Stimulated activated CD4-positive, alpha-beta T cell treated with anti-CD3 and anti-CD28 coated beads, TNF-alpha, amount 100 ng/mL, for 48 hours (primary cell): ENCODE measurements at regions not wholly inside any gene's neighbourhood (a gene's known extent, or its start where the extent isn't known, plus 50 kb on each side); places are given as distances from the start of the nearest gene placed in this dataset.

Experiments used
- DNase-seq, 3 donors: peaks; one replicate each; pipeline ENCODE4 v3.0.0-alpha.2; 2020; ENCODE audit warnings: low read depth in 3 of 3

DNA sequence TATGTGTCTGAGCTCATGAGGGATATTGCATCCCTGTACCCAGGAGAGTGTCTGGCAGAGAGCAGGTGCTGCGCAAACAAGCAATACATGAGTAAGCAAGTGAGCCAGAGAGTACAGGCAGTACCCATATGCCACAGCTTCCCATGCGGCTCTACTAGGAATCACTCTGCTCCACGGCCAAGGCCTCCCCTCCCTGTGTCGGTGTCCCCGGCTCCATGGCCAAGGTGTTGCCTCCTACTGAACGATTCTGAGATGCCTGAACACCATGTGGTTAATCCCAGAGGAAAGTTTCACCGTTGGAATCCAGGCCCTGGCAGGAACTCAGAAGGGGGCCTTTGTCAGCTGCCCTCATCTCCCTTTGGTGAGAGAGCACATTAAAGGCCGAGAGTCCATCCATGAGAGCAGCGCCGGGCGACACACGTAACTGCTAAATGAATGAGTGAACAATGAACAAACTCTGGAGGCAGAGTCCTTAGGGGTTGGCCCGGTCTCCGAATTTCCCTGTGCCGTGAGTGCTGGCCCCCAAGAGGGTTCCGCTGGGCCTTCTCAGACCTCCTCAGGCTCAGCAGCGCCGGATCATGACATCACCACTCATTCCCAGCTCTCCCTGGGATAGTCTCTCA is 136.0 kb upstream of the FAM20C start:
- no peak for DNase-seq

DNA sequence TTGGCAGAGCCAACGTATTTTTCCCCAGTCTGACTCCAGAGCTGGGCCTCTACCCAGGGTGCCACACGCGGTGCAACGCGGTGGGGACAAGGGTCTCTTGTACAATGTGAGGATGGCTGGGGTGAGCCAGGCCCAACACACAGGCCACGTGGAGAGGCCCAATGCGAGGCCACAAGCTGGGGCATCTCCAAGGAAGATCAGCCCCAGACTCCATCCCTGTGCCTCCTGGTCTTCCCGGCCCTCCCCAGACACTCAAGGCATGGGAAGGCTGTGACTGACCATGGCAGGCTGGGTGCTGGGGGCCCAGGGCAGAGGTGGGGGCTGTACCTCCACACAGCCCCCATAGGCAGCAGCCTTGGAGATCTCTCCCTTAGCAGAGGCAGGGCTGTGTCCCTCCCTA is 135.3 kb upstream of the FAM20C start:
- no peak for DNase-seq

DNA sequence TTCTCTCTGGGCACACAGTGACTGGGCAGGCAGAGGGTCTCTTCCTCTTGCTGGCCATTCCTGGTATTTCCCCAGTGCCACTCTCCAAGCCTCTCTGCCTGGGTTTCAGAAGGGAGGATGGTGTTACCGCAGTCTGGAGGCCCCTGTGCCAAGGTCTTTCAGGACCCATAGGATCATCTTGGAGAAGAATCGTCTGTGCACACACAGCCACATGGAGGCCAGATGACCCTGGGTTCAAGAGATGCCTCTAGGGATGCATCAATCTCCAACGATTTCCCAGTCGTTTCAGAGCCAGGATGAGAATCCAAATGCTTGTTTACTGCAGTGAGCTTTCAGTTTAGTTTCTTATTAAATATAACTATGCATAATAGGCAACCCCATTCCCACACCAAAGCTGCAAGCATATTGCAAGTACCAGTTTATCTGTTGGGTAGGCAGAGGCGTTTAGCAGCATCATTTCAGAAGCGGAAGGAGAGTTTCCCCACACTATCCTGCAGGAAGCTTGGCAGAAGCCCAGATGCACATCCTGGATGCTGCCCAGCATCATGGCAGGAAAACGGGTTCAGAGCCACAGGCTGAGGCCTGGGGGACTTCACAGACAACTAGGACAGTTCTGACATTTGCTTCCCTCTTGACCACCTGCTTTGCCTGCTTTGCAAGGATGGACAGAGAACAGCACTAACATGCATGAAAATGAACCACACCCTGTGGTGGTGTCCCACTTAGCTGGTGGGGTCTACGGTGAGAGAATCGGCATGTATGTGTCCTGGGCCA is 134.7 kb upstream of the FAM20C start:
- no peak for DNase-seq

- DNase-seq = no peak
Observed at GRCh38 chr7:58316-58715, 134.1 kb upstream of the FAM20C start.

GRCh38 chr7:59079-60016 is 133.0 kb upstream of the FAM20C start:
- DNase-seq = no peak

DNA sequence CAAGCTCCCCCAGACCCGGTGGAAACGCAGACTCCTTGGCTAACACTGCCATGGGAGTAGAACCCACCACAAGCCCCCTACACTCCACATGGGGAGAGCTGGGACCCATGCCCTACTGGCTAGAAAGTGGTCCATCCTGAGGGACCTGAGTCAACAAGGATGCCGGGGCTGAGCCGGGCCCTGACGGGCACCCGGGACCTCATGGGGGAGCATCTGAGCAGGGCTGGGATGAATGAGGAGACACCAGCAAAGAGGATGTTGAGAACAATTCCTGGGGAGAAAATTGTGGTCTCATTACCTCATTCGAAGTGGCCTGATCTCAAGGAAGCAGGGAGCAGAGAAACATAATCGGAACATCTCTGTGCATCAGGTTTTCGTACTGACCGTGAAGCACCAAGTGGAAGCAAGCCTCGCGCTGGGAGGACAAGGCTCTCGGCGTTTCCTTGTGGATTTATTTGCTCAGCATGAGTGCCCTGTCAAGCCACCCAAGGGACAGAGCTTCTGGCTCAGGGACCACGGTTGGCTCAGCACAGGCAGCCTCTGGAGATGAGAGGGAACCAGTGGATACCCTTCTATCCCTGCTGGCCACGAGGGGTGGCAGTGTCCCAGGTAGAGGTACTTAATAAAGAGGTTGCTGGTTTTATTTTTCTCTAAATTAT is 132.2 kb upstream of the FAM20C start:
- no peak for DNase-seq

DNA sequence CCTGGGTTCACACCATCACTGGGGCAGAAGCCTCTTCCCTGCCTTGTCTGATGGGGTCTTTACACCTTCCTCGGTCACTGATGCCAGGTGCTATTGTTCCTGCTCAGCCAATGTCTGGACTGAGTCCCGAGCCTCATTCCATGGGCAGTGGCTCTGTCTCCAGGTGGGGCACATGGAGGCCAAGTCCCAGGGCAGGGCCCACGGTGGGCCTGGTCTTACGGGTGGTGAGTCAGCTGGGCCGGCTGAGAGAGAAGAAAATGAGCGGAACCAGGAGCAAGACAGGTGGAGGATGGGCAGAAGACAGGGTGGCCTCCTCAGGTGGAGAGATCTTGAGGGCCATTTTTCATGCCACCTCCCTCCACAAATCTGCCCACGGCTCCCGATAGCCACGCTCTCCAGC is 131.7 kb upstream of the FAM20C start:
- DNase-seq = no peak

DNA sequence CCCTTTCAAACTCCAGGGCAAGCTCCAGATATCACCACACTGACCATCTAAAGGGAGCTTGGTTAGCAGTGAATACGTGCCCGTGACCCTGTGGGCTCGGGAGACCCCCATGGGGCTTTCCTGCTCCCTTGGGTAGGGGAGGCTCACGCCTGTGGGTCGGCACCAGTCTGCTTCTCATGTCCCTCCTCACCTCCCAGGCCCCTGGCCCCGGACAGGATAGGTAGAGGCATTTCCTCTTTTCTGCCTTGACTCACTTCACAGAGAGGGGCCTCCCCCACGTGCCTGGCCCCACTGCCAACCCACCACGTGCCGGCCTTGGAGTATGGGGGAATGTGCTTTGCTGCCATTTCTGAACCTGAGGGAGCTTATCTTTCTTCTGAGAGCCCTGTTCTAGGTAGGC is 131.3 kb upstream of the FAM20C start:
- no peak for DNase-seq

- DNase-seq = no peak
Observed at GRCh38 chr7:61576-62360, 130.6 kb upstream of the FAM20C start.

GRCh38 chr7:62361-63116 is 129.8 kb upstream of the FAM20C start:
- DNase-seq = no peak

DNA sequence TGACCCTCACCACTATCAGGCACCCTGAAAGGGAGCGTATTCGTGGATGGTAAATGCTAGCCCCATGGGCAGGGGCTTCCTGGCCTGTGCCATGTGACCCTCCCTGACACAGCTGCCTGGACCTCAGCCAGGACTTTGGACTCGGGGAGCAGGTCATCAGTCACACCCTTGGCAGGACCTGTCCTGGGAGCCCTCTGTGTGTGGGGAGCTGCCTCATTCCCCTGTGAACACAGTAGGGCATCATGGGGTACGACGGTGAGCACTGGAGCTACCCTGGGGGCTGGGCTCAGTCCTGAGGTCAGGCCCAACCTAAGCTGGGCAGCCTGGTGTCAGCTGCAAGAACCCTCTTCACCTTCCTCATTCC is 129.3 kb upstream of the FAM20C start:
- DNase-seq = no peak

- no peak for DNase-seq
Observed at GRCh38 chr7:63521-64021, 128.8 kb upstream of the FAM20C start.

DNA sequence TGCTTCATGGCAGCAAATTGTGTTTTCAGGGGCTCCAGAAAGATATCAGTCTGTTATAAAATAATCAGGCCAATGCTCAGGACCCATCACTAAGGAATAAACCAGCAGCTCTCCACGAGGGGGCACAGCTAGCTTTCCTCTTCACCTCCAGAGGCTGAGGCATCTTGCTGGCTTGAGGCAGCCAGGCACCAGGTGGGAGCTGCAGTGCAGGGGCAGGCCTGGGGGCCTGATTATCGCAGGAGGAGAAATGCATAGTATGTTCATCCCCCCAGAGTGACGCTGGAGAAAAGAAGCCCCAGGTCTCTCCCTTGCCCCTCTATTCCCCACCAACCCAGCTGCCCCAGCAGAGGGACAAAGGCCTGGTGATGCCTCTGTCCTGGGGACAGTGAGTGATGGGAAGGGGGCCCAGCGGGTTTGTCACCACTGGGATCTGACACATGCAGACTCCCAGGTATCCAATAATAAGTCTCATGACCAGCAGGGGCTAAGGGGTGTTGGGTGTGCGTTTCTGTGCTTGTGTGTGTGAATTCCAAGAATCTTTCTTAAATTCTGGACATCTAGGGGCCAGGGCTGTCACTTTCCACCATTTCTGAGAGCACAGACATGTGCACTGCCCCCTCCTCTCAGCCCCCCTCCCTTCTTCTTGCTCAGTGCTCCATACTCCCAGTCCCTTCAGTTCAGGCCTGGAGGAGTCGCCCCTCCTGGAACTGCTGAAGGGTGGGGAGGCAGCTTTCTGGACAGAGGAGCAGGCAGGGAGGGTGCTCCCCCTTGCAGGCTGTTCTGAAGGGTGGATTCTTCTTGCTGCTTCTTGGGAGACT is 128.1 kb upstream of the FAM20C start:
- DNase-seq = no peak

- DNase-seq = no peak
Observed at GRCh38 chr7:64916-65341, 127.4 kb upstream of the FAM20C start.

- DNase-seq = no peak
Observed at GRCh38 chr7:65554-65953, 126.8 kb upstream of the FAM20C start.

DNA sequence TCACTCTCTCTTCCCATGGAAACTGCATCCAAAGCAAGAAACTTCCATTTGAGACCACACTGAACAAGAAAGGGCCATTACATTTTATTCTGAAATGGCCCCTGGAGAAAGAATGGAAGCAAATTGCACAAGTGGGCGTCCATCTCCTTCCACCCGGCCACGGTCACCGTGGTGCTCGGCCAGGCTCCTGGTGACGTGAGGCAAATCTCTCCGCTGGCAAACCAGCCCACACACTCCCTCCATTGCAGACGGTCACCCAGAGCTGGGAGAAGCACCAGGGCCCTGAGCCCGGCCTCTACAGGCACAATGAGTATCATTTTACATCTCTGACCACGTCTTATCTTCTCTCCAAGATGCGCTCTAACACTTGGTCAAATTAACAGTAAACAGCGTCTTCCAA is 126.1 kb upstream of the FAM20C start:
- DNase-seq = no peak

GRCh38 chr7:66741-67140 is 125.6 kb upstream of the FAM20C start:
- DNase-seq = no peak

GRCh38 chr7:67661-68395 is 124.5 kb upstream of the FAM20C start:
- no peak for DNase-seq

DNA sequence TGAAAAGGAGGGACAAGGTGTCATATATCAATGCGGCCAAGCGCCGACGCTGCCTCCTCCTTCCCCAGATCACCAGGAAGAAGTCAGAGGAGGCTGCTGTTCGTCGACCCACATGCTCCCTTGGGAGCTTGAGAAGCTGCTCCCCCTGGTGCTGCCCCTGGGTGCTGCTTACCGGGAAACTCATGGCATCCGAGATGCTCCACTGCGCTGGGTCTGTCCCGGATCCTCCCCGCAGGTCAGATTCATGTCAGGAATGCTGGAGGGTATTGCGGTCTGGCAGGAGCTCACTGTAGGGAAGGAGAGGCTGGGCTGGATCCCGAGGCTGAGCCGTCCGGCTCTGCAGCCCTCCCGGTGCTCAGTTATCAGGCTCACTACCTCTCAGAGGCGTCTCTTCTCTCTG is 123.7 kb upstream of the FAM20C start:
- no peak for DNase-seq
